ENCODE measurements at regions not wholly inside any gene's neighbourhood (a gene's known extent, or its start where the extent isn't known, plus 50 kb on each side); places are given as distances from the start of the nearest gene placed in this dataset.

GRCh38 chr3:55313666-55314065 lies 173.4 kb downstream of the WNT5A start:
- Histone ChIP-seq H4K20me1 (ENCODE audit: insufficient read depth, low read length) (no peaks in the 10 kb centered on the region), H3K9me3 (ENCODE audit: low read depth, low read length) (no peaks in the 10 kb centered on the region), H3K4me1 (ENCODE audit: insufficient read depth, low read length) (no peaks in the 10 kb centered on the region), H3K79me2 (ENCODE audit: insufficient read depth, low read length) (no peaks in the 10 kb centered on the region), H2AFZ (ENCODE audit: low read length) (no peak overlapping the region), H3K36me3 (ENCODE audit: insufficient read depth, low read length) (no peaks in the 10 kb centered on the region), H3K4me3 (ENCODE audit: insufficient read depth, low read length) (no peak overlapping the region), H3K27ac (ENCODE audit: low read depth, low read length) (no peak overlapping the region), H3K27me3 (ENCODE audit: insufficient read depth, low read length) (no peaks in the 10 kb centered on the region), H3K4me2 (ENCODE audit: insufficient read depth, low read length) (no peak overlapping the region)
- TF ChIP-seq CTCF (IDR thresholded peaks at IDR 0.05; ENCODE audit: extremely low read depth, low read depth, low read length), result no peak
- DNase-seq (ENCODE audit: insufficient read length, low spot score, missing footprints), result no peak

DNA sequence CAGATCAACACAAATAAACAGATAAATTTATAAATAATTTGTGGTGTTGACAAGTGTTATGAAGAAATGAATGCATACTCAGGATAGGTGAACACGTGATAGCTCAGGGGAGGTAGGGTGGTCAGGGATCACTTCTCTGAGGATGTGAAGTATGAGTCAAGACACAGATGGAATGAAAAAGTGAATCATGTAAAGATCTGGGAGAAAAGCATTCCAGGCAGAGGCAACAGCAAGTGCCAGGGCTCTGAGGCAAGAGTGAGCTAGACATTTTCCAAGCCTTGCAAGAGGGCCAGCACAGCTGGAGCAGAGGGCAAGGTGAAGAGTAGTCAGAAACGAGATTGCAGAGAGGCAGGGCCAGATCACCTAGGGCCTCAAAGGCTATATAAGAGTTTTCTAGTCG lies 177.8 kb downstream of the WNT5A start:
- H3K9me3 ChIP-seq (ENCODE audit: low read depth, low read length), result no peaks in the 10 kb centered on the region
- H3K27me3 ChIP-seq (ENCODE audit: insufficient read depth, low read length), result no peaks in the 10 kb centered on the region
- no peaks in the 10 kb centered on the region for H3K79me2 ChIP-seq (ENCODE audit: insufficient read depth, low read length)
- no peaks in the 10 kb centered on the region for H4K20me1 ChIP-seq (ENCODE audit: insufficient read depth, low read length)
- no peak overlapping the region for H2AFZ ChIP-seq (ENCODE audit: low read length)
- H3K27ac ChIP-seq (ENCODE audit: low read depth, low read length), result no peak overlapping the region
- no peak overlapping the region for H3K4me2 ChIP-seq (ENCODE audit: insufficient read depth, low read length)
- DNase-seq (ENCODE audit: insufficient read length, low spot score, missing footprints), result no peak
- no peak overlapping the region for H3K4me3 ChIP-seq (ENCODE audit: insufficient read depth, low read length)
- H3K36me3 ChIP-seq (ENCODE audit: insufficient read depth, low read length), result no peaks in the 10 kb centered on the region
- no peak for TF ChIP-seq CTCF (IDR thresholded peaks at IDR 0.05; ENCODE audit: extremely low read depth, low read depth, low read length)
- H3K4me1 ChIP-seq (ENCODE audit: insufficient read depth, low read length), result peaks cover 15% of the 10 kb centered on the region

DNA sequence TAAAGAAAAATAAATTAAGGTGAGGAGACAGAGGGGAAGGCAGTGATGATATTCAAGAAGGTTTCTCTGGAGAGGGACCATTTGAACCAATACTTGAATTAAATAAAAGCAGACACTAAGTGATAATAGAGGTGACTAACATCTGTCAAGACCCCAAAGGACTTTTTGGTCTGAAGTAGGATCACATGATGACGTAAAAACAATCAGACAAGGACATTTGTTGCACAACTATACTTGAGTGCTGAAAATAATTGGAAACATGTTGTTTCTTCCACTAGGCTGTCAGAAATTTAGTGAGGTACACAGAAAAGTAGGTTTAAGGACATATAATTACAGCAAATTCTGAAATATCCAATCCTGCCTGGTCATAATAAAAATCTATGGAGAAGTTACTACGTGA lies 179.5 kb downstream of the WNT5A start:
- no peak overlapping the region for H2AFZ ChIP-seq (ENCODE audit: low read length)
- TF ChIP-seq CTCF (IDR thresholded peaks at IDR 0.05; ENCODE audit: extremely low read depth, low read depth, low read length), result no peak
- H3K27ac ChIP-seq (ENCODE audit: low read depth, low read length), result no peak overlapping the region
- H3K36me3 ChIP-seq (ENCODE audit: insufficient read depth, low read length), result no peaks in the 10 kb centered on the region
- no peak overlapping the region for H3K4me3 ChIP-seq (ENCODE audit: insufficient read depth, low read length)
- no peaks in the 10 kb centered on the region for H3K9me3 ChIP-seq (ENCODE audit: low read depth, low read length)
- no peak overlapping the region for H3K4me2 ChIP-seq (ENCODE audit: insufficient read depth, low read length)
- no peaks in the 10 kb centered on the region for H3K79me2 ChIP-seq (ENCODE audit: insufficient read depth, low read length)
- no peaks in the 10 kb centered on the region for H3K27me3 ChIP-seq (ENCODE audit: insufficient read depth, low read length)
- peaks cover 15% of the 10 kb centered on the region for H3K4me1 ChIP-seq (ENCODE audit: insufficient read depth, low read length)
- DNase-seq (ENCODE audit: insufficient read length, low spot score, missing footprints), result no peak
- H4K20me1 ChIP-seq (ENCODE audit: insufficient read depth, low read length), result no peaks in the 10 kb centered on the region

- no peak for TF ChIP-seq CTCF (IDR thresholded peaks at IDR 0.05; ENCODE audit: extremely low read depth, low read depth, low read length)
- no peaks in the 10 kb centered on the region for H4K20me1 ChIP-seq (ENCODE audit: insufficient read depth, low read length)
- peak overlapping the region; percentile 49 for H3K4me2 ChIP-seq (ENCODE audit: insufficient read depth, low read length)
- peak overlapping the region; percentile 62 for H3K27ac ChIP-seq (ENCODE audit: low read depth, low read length)
- H3K27me3 ChIP-seq (ENCODE audit: insufficient read depth, low read length), result no peaks in the 10 kb centered on the region
- DNase-seq (ENCODE audit: insufficient read length, low spot score, missing footprints), result no peak
- H3K79me2 ChIP-seq (ENCODE audit: insufficient read depth, low read length), result no peaks in the 10 kb centered on the region
- no peaks in the 10 kb centered on the region for H3K9me3 ChIP-seq (ENCODE audit: low read depth, low read length)
- no peaks in the 10 kb centered on the region for H3K36me3 ChIP-seq (ENCODE audit: insufficient read depth, low read length)
- H2AFZ ChIP-seq (ENCODE audit: low read length), result peak overlapping the region; percentile 41
- peaks cover 15% of the 10 kb centered on the region for H3K4me1 ChIP-seq (ENCODE audit: insufficient read depth, low read length)
- peak overlapping the region; percentile 8 for H3K4me3 ChIP-seq (ENCODE audit: insufficient read depth, low read length)
Observed at GRCh38 chr3:55305696-55306485, 181.2 kb downstream of the WNT5A start.
